RKO (cell line): ENCODE measurements at regions not wholly inside any gene's neighbourhood (a gene's known extent, or its start where the extent isn't known, plus 50 kb on each side); places are given as distances from the start of the nearest gene placed in this dataset.

Experiments
- DNase-seq: peaks from one replicate; pipeline ENCODE4 v3.0.0-alpha.2; 2016; ENCODE audit warnings: low spot score

DNA sequence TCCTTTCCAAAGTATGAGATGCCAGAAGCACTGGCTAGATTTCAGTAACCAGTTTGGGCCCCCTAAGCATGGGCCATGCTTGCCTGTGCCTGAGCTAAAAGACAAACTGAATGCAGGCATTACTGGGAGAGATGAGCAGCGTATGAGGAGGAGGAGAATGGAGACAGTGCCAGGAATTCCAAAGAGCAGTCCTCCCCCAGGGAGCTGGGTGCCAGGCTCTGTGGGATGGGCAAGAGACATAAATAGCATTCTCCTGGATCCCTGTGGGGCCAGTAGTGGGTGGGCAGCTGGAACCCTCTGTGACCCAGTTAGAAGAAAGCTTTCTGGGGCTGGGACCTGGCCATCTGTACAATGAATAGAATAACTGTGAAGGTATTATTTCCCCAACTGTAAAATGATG, 235.6 kb downstream of the KCNA4 start:
- no peak for DNase-seq

GRCh38 chr11:29780756-29781155, 236.1 kb downstream of the KCNA4 start:
- no peak for DNase-seq

DNA sequence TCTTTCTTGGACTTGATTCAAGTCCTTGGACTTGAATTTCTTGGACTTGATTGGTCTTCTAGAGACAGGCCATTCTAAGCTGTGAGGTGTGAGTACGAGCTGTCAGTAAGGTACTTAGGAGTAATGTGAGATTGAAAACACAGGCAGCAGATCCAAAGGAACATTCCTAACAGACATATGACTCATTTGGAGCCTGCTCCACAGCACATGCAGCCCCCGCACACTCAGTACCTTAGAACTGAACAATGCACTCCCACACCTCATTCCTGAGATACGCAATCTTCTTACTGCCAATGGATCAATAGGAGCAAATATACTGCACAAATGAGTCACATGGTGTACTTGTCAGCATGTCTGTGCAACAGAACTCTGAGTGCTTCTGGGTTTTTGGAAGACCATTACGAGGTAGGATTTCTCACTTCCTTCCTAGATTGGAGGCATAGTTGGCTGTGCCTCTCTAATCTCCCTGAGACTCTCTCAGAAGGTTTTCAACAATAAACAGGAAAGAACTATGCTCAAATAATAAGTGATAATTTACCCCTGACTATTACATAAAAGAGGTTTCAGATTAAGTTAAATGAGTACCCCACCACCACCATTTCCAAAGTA, 243.1 kb downstream of the KCNA4 start:
- DNase-seq: no peak

- DNase-seq: no peak
Measured at GRCh38 chr11:29756871-29757270, 260.0 kb downstream of the KCNA4 start.

GRCh38 chr11:29755474-29755873, 261.4 kb downstream of the KCNA4 start:
- no peak for DNase-seq

- peak; percentile 42 for DNase-seq
Measured at GRCh38 chr11:29751618-29752017, 265.2 kb downstream of the KCNA4 start.

DNA sequence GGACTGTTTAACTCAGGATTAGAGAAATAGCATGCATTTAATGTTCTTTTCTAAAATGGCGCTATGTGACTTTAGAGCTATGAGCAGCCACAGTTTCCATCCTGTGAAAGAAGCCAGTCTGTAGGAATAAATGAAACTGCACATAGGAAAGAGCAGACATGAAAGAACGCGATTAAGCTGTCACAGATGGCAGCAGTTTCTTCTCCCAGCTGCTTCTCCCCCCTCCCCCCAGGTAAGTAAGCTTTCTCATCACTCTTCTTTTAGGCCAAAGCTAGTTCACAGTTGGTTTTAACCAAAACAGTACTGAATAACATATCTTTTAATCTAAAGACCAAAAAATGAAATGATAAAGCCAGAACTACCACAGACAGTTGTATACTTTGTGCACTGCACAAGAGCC, 266.4 kb downstream of the KCNA4 start:
- no peak for DNase-seq

- DNase-seq: no peak
Measured at GRCh38 chr11:29734287-29734686, 282.5 kb downstream of the KCNA4 start.

DNA sequence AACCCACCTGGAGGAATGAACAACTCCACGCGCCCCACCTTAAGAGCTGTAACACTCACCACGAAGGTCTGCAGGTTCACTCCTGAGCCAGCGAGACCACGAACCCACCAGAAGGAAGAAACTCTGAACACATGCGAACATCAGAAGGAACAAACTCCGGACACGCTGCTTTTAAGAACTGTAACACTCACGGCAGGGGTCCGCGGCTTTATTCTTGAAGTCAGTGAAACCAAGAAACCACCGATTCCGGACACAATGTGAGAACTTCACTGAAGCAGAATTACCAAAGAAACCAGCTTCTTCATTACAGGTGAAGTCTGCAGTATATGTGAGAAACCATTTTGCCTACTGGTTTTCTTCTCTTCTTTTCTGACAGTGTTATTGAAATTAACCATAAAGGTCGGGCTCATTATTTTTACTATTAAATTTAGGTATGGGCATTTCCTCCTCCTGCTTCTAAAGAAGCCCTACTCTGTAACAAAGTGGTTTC, 303.0 kb downstream of the KCNA4 start:
- no peak for DNase-seq

DNA sequence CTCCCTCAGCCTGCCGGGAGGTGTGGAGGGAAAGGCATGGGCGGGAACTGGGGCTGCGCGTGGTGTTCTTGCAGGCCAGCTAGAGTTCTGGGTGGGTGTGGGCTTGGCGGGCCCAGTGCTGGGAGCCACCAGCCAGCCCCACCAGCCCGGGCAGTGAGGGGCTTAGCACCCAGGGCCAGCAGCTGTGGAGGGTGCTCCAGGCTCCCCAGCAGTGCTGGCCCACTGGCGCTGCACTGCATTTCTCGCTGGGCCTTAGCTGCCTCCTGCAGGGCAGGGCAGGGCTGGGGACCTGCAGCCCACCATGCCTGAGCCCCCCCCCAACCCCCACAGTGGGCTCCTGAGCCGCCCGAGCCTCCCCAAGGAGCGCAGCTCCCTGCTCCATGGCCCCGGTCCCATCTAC, 304.2 kb downstream of the KCNA4 start:
- DNase-seq: no peak

DNA sequence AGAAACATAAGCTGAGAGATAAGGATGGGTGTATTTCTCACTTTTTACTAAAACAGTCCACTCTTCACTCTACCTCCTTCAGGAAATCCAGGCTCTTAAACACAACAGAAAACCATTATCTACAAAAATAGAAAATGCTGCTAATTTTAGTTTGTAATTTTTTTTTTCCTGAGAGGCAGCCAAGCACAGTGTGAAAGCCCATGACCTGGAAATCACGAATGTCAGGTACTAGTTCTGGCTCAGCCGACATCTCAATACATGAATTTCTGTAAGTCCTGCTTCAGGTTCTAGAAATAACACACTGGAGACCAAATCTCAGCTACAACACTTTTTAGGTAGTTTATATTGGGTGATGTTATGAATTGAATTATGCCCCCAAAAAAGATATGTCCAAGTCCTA, 308.9 kb downstream of the KCNA4 start:
- no peak for DNase-seq

GRCh38 chr11:29685361-29685760, 331.5 kb downstream of the KCNA4 start:
- no peak for DNase-seq

- no peak for DNase-seq
Measured at GRCh38 chr11:29682856-29683255, 334.0 kb downstream of the KCNA4 start.

- no peak for DNase-seq
Measured at GRCh38 chr11:29679996-29680395, 336.8 kb downstream of the KCNA4 start.

DNA sequence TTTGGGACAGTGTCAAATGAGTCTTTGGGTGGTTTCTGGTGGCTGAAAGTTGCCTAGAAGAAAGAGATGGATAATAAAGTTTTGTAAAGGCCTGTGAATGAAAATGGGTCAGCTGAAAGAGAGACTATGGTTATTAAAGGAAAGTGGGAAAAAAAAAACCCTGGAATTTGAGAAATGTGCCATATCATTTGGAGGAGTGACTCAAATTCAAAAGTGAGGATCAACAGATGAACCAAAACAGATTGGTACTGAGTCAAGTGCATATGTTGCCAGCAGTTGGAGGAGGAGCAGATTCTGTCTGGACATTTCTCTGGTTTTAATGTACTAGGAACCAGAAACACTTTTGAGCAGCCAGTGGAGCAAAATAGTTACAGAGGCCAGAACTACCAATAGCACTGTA, 339.8 kb downstream of the KCNA4 start:
- no peak for DNase-seq

DNA sequence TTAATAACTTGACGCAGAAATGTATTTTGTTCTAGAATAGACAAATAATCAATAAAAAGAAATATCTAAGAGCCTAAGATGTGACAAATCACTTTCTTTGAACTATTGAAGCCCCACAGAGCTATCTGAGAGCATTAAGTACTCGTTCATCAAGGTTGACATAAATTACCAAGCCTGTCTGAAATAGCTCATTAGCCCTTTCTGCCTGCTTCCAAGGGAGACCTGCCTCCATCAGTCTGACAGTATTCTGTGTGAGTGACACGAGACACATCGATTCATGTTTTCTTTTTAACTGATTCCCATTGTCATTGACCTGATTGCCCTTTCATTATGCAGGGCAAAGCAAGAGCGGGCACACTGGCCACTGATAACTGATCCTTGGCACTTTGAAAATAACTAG, 347.5 kb downstream of the KCNA4 start:
- DNase-seq: no peak

GRCh38 chr11:29657709-29658108, 359.1 kb downstream of the KCNA4 start:
- DNase-seq: no peak

- no peak for DNase-seq
Measured at GRCh38 chr11:29656597-29656996, 360.2 kb downstream of the KCNA4 start.

GRCh38 chr11:29645373-29645772, 371.5 kb downstream of the KCNA4 start:
- no peak for DNase-seq

DNA sequence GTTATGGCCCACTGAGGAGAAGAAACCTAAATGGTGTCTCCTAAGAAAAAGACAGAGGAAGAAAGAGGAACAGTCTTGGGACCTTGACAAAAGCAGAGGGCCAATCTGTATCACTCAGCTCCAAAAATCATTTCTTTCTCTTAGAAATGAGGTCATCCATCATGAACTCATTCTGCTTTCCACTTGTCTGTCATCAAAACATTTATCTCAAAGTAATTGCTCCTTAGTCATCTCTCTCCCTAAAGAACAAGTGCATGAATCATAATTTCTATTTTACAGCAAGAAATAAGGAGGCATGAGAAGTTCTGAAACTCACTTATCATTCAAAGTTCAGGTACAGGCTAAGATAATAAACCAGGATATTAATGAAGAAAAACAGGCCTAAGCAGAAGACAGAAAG, 375.6 kb downstream of the KCNA4 start:
- peak; percentile 67 for DNase-seq

GRCh38 chr11:29634744-29635143, 382.1 kb downstream of the KCNA4 start:
- no peak for DNase-seq

GRCh38 chr11:29634244-29634643, 382.6 kb downstream of the KCNA4 start:
- peak; percentile 22 for DNase-seq

GRCh38 chr11:29629286-29629685, 387.5 kb downstream of the KCNA4 start:
- DNase-seq: no peak

DNA sequence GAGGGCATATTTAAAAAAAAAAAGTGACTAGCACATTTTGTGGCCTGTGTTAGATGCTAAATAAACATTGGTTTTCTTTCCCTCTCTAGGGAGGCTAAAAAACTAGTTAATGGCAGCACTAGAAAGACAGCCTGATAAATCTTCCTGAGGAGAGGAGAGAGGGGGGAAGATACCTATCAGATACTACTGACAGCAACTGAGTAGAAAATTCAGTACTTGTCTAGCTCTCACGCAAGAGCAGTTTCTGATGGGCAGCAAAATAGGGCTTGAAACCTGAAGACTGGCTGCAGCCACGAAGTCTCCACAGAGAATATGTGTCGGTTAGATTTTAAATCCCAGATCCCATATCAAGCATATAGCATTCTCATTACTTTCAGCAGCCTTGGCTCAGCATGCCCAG, 388.2 kb downstream of the KCNA4 start:
- DNase-seq: no peak

DNA sequence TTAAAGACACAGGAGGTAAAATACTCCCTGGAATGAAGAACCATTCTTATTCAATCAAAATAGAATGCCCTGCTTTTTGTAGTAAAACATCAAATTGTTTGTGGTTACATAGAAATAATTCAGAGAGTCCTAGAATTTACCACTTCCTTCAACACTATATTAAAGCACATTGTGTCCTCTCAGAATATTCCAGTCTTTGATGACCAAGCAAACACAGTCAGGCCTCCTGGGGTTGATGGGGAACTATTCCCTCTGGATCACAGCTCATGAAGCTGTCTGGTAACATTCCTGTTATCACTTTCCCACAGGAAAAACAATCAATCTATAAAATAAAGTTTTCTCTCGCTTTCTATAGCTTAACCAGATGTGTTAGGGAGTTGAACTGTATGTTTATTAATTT, 389.3 kb downstream of the KCNA4 start:
- no peak for DNase-seq
